ENCODE measurements at regions not wholly inside any gene's neighbourhood (a gene's known extent, or its start where the extent isn't known, plus 50 kb on each side); places are given as distances from the start of the nearest gene placed in this dataset.
"Not testable (repeated sequence)": the region's sequence is repeated elsewhere in the genome, so short reads cannot be mapped to it uniquely, and the experiment has no call there.

- H3K9ac ChIP-seq (ENCODE audit: low read length in 2 of 2), result no peak overlapping the region
- H3K9me3 ChIP-seq (ENCODE audit: control insufficient read depth in 2 of 2, low read length in 2 of 2), result no peaks in the 10 kb centered on the region
- H3K4me1 ChIP-seq (ENCODE audit: control insufficient read depth, insufficient read depth, low read length), result no peaks in the 10 kb centered on the region
- H3K4me3 ChIP-seq (ENCODE audit: low read length in 2 of 2), result no peak overlapping the region
- H3K27me3 ChIP-seq (ENCODE audit: control insufficient read depth in 1 of 2, insufficient read depth in 2 of 2, low read length in 2 of 2), result no peaks in the 10 kb centered on the region
- no peak overlapping the region for H3K27ac ChIP-seq (ENCODE audit: low read length)
- H3K36me3 ChIP-seq (ENCODE audit: control insufficient read depth in 2 of 2, insufficient read depth in 2 of 2, low read length in 2 of 2), result no peaks in the 10 kb centered on the region
These were observed 135.5 kb upstream of the EDNRB start for GRCh38 chr13:78054157-78054556.

GRCh38 chr13:78047151-78047550 is 128.5 kb upstream of the EDNRB start:
- Histone ChIP-seq H3K4me1 (ENCODE audit: control insufficient read depth, insufficient read depth, low read length) (no peaks in the 10 kb centered on the region), H3K4me3 (ENCODE audit: low read length in 2 of 2) (no peak overlapping the region), H3K9me3 (ENCODE audit: control insufficient read depth in 2 of 2, low read length in 2 of 2) (no peaks in the 10 kb centered on the region)

DNA sequence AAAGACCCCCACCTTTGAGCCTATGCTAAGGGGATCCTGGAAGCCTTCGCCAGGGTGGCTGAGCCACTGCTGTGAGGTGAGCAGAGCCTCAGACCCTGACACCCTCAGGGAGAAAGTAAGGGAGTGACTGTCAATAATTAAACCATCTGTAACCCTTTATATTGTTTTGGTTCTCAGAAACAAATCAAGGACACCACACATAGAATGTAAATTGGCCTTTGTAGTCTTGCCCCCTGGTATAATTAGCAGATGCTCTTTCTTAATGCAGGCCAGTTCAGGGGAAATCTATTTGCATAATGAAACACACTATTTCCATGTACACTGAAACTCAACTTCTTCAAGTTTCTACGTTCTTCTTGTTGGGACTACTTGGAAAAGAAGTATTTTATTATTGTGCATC is 127.7 kb upstream of the EDNRB start:
- no peaks in the 10 kb centered on the region for H3K27me3 ChIP-seq (ENCODE audit: control insufficient read depth in 1 of 2, insufficient read depth in 2 of 2, low read length in 2 of 2)
- H3K4me1 ChIP-seq (ENCODE audit: control insufficient read depth, insufficient read depth, low read length), result no peaks in the 10 kb centered on the region
- H3K9me3 ChIP-seq (ENCODE audit: control insufficient read depth in 2 of 2, low read length in 2 of 2), result no peaks in the 10 kb centered on the region
- no peak overlapping the region for H3K4me3 ChIP-seq (ENCODE audit: low read length in 2 of 2)
- H3K27ac ChIP-seq (ENCODE audit: low read length), result no peak overlapping the region
- H3K9ac ChIP-seq (ENCODE audit: low read length in 2 of 2), result no peak overlapping the region
- H3K36me3 ChIP-seq (ENCODE audit: control insufficient read depth in 2 of 2, insufficient read depth in 2 of 2, low read length in 2 of 2), result no peaks in the 10 kb centered on the region

More at GRCh38 chr13:78047151-78047550, 128.5 kb upstream of the EDNRB start:
- Histone ChIP-seq H3K9ac (ENCODE audit: low read length in 2 of 2) (no peak overlapping the region), H3K27ac (ENCODE audit: low read length) (no peak overlapping the region), H3K36me3 (ENCODE audit: control insufficient read depth in 2 of 2, insufficient read depth in 2 of 2, low read length in 2 of 2) (no peaks in the 10 kb centered on the region), H3K27me3 (ENCODE audit: control insufficient read depth in 1 of 2, insufficient read depth in 2 of 2, low read length in 2 of 2) (no peaks in the 10 kb centered on the region)

- Histone ChIP-seq H3K27ac (ENCODE audit: low read length) (no peak overlapping the region), H3K9me3 (ENCODE audit: control insufficient read depth in 2 of 2, low read length in 2 of 2) (no peaks in the 10 kb centered on the region), H3K4me3 (ENCODE audit: low read length in 2 of 2) (no peak overlapping the region), H3K4me1 (ENCODE audit: control insufficient read depth, insufficient read depth, low read length) (no peaks in the 10 kb centered on the region), H3K27me3 (ENCODE audit: control insufficient read depth in 1 of 2, insufficient read depth in 2 of 2, low read length in 2 of 2) (no peaks in the 10 kb centered on the region), H3K9ac (ENCODE audit: low read length in 2 of 2) (no peak overlapping the region), H3K36me3 (ENCODE audit: control insufficient read depth in 2 of 2, insufficient read depth in 2 of 2, low read length in 2 of 2) (no peaks in the 10 kb centered on the region)
These were observed 127.3 kb upstream of the EDNRB start for GRCh38 chr13:78045916-78046315.

GRCh38 chr13:78041366-78041765 is 122.7 kb upstream of the EDNRB start:
- not testable (repeated sequence) for H3K9ac ChIP-seq (ENCODE audit: low read length in 2 of 2); H3K27ac ChIP-seq (ENCODE audit: low read length); H3K9me3 ChIP-seq (ENCODE audit: control insufficient read depth in 2 of 2, low read length in 2 of 2); H3K27me3 ChIP-seq (ENCODE audit: control insufficient read depth in 1 of 2, insufficient read depth in 2 of 2, low read length in 2 of 2); H3K4me3 ChIP-seq (ENCODE audit: low read length in 2 of 2); H3K4me1 ChIP-seq (ENCODE audit: control insufficient read depth, insufficient read depth, low read length); H3K36me3 ChIP-seq (ENCODE audit: control insufficient read depth in 2 of 2, insufficient read depth in 2 of 2, low read length in 2 of 2)

DNA sequence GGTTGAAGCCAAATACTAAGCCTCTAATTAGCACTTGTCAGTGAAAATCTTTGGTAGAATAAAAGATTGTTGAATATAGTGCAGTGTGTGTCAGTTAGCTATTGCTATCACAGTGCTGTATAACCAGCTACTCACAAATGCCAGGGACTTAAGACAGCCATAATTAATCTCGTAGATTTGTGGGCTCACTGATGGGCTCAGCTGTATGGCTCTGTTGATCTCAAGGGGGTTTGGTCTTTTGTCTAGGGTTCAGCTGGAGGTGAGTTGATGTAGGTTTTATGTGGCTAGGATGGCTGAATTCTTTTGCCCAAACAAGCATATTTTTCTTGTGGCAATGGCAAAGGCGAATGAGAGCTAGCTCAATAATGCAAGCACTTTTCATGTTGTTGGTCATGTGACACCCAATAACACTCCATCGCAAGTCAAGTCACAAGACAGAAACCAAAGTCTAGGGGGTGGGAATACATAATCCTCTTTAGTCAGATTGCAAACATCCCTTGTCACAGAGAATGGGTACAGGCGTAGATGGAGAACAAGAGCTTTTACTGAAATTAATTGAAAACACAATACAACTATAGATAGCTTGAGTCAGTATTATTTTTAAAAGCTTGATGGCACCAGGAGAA is 121.7 kb upstream of the EDNRB start:
- no peaks in the 10 kb centered on the region for H3K27me3 ChIP-seq (ENCODE audit: control insufficient read depth in 1 of 2, insufficient read depth in 2 of 2, low read length in 2 of 2)
- H3K9me3 ChIP-seq (ENCODE audit: control insufficient read depth in 2 of 2, low read length in 2 of 2), result no peaks in the 10 kb centered on the region

GRCh38 chr13:78036841-78037240 is 118.2 kb upstream of the EDNRB start:
- H3K9ac ChIP-seq (ENCODE audit: low read length in 2 of 2), result no peak overlapping the region
- H3K4me3 ChIP-seq (ENCODE audit: low read length in 2 of 2), result no peak overlapping the region
- no peaks in the 10 kb centered on the region for H3K36me3 ChIP-seq (ENCODE audit: control insufficient read depth in 2 of 2, insufficient read depth in 2 of 2, low read length in 2 of 2)
- no peaks in the 10 kb centered on the region for H3K9me3 ChIP-seq (ENCODE audit: control insufficient read depth in 2 of 2, low read length in 2 of 2)
- no peaks in the 10 kb centered on the region for H3K27me3 ChIP-seq (ENCODE audit: control insufficient read depth in 1 of 2, insufficient read depth in 2 of 2, low read length in 2 of 2)
- H3K27ac ChIP-seq (ENCODE audit: low read length), result no peak overlapping the region
- no peaks in the 10 kb centered on the region for H3K4me1 ChIP-seq (ENCODE audit: control insufficient read depth, insufficient read depth, low read length)

More for the DNA sequence above, 121.7 kb upstream of the EDNRB start:
- no peak overlapping the region for H3K27ac ChIP-seq (ENCODE audit: low read length)
- no peak overlapping the region for H3K9ac ChIP-seq (ENCODE audit: low read length in 2 of 2)
- H3K4me1 ChIP-seq (ENCODE audit: control insufficient read depth, insufficient read depth, low read length), result no peaks in the 10 kb centered on the region
- H3K4me3 ChIP-seq (ENCODE audit: low read length in 2 of 2), result no peak overlapping the region
- no peaks in the 10 kb centered on the region for H3K36me3 ChIP-seq (ENCODE audit: control insufficient read depth in 2 of 2, insufficient read depth in 2 of 2, low read length in 2 of 2)

GRCh38 chr13:78035500-78035899 is 116.9 kb upstream of the EDNRB start:
- no peaks in the 10 kb centered on the region for H3K9me3 ChIP-seq (ENCODE audit: control insufficient read depth in 2 of 2, low read length in 2 of 2)
- no peak overlapping the region for H3K27ac ChIP-seq (ENCODE audit: low read length)
- H3K36me3 ChIP-seq (ENCODE audit: control insufficient read depth in 2 of 2, insufficient read depth in 2 of 2, low read length in 2 of 2), result no peaks in the 10 kb centered on the region
- no peaks in the 10 kb centered on the region for H3K27me3 ChIP-seq (ENCODE audit: control insufficient read depth in 1 of 2, insufficient read depth in 2 of 2, low read length in 2 of 2)
- no peak overlapping the region for H3K9ac ChIP-seq (ENCODE audit: low read length in 2 of 2)
- H3K4me3 ChIP-seq (ENCODE audit: low read length in 2 of 2), result no peak overlapping the region
- H3K4me1 ChIP-seq (ENCODE audit: control insufficient read depth, insufficient read depth, low read length), result no peaks in the 10 kb centered on the region

- no peak overlapping the region for H3K9ac ChIP-seq (ENCODE audit: low read length in 2 of 2)
- no peak overlapping the region for H3K4me3 ChIP-seq (ENCODE audit: low read length in 2 of 2)
- H3K36me3 ChIP-seq (ENCODE audit: control insufficient read depth in 2 of 2, insufficient read depth in 2 of 2, low read length in 2 of 2), result no peaks in the 10 kb centered on the region
- no peak overlapping the region for H3K27ac ChIP-seq (ENCODE audit: low read length)
- H3K4me1 ChIP-seq (ENCODE audit: control insufficient read depth, insufficient read depth, low read length), result no peaks in the 10 kb centered on the region
- H3K9me3 ChIP-seq (ENCODE audit: control insufficient read depth in 2 of 2, low read length in 2 of 2), result peaks cover 0 to 3% of the 10 kb centered on the region in 2 donors
- no peaks in the 10 kb centered on the region for H3K27me3 ChIP-seq (ENCODE audit: control insufficient read depth in 1 of 2, insufficient read depth in 2 of 2, low read length in 2 of 2)
These were observed 114.9 kb upstream of the EDNRB start for GRCh38 chr13:78033509-78033908.

GRCh38 chr13:78032132-78032531 is 113.5 kb upstream of the EDNRB start:
- H3K9me3 ChIP-seq (ENCODE audit: control insufficient read depth in 2 of 2, low read length in 2 of 2), result peaks cover 0 to 3% of the 10 kb centered on the region in 2 donors
- no peaks in the 10 kb centered on the region for H3K4me1 ChIP-seq (ENCODE audit: control insufficient read depth, insufficient read depth, low read length)
- H3K27ac ChIP-seq (ENCODE audit: low read length), result no peak overlapping the region
- no peak overlapping the region for H3K4me3 ChIP-seq (ENCODE audit: low read length in 2 of 2)
- no peaks in the 10 kb centered on the region for H3K27me3 ChIP-seq (ENCODE audit: control insufficient read depth in 1 of 2, insufficient read depth in 2 of 2, low read length in 2 of 2)
- no peaks in the 10 kb centered on the region for H3K36me3 ChIP-seq (ENCODE audit: control insufficient read depth in 2 of 2, insufficient read depth in 2 of 2, low read length in 2 of 2)
- H3K9ac ChIP-seq (ENCODE audit: low read length in 2 of 2), result no peak overlapping the region

- Histone ChIP-seq H3K4me1 (ENCODE audit: control insufficient read depth, insufficient read depth, low read length) (no peaks in the 10 kb centered on the region), H3K36me3 (ENCODE audit: control insufficient read depth in 2 of 2, insufficient read depth in 2 of 2, low read length in 2 of 2) (no peaks in the 10 kb centered on the region), H3K4me3 (ENCODE audit: low read length in 2 of 2) (no peak overlapping the region), H3K27me3 (ENCODE audit: control insufficient read depth in 1 of 2, insufficient read depth in 2 of 2, low read length in 2 of 2) (no peaks in the 10 kb centered on the region), H3K9ac (ENCODE audit: low read length in 2 of 2) (no peak overlapping the region), H3K27ac (ENCODE audit: low read length) (no peak overlapping the region), H3K9me3 (ENCODE audit: control insufficient read depth in 2 of 2, low read length in 2 of 2) (peaks cover 0 to 3% of the 10 kb centered on the region in 2 donors)
These were observed 111.8 kb upstream of the EDNRB start for GRCh38 chr13:78030341-78030896.
